HUES64 (cell line): ENCODE measurements at regions not wholly inside any gene's neighbourhood (a gene's known extent, or its start where the extent isn't known, plus 50 kb on each side); places are given as distances from the start of the nearest gene placed in this dataset.
"Not testable (repeated sequence)": the region's sequence is repeated elsewhere in the genome, so short reads cannot be mapped to it uniquely, and the experiment has no call there.

ENCODE experiments used
- H3K27ac ChIP-seq: 2 replicates; pipeline ENCODE4 v1.7.0; 2013; ENCODE audit warnings: low read depth, low read length, inconsistent platforms
- H3K27me3 ChIP-seq: 2 replicates; pipeline ENCODE4 v1.6.1; 2013; ENCODE audit warnings: mild to moderate bottlenecking, low read length; ENCODE audit not compliant: insufficient read depth
- H3K36me3 ChIP-seq: 2 replicates; pipeline ENCODE4 v1.6.1; 2013; ENCODE audit warnings: mild to moderate bottlenecking, low read length; ENCODE audit not compliant: insufficient read depth
- H3K4me1 ChIP-seq: 2 replicates; pipeline ENCODE4 v1.6.1; 2013; ENCODE audit warnings: mild to moderate bottlenecking, low read length, moderate library complexity; ENCODE audit not compliant: insufficient read depth
- H3K4me3 ChIP-seq: 2 replicates; pipeline ENCODE4 v1.5.1; 2013; ENCODE audit warnings: mild to moderate bottlenecking, low read length, moderate library complexity
- H3K9ac ChIP-seq: 2 replicates; pipeline ENCODE4 v1.6.1; 2013; ENCODE audit warnings: mild to moderate bottlenecking, low read depth, low read length
- H3K9me3 ChIP-seq: 2 replicates; pipeline ENCODE4 v1.6.1; 2013; ENCODE audit warnings: low read depth, low read length; ENCODE audit not compliant: insufficient read depth
- WGBS: fragments of 150-250, 120-280 bp; methylation state at CpG from one replicate; pipeline ENCODE4 v1.1.7; 2013; ENCODE audit warnings: missing lambda C conversion rate; 5-methylcytosine and 5-hydroxymethylcytosine counted together

GRCh38 chr22:22773979-22774604, 113.5 kb upstream of the IGLL5 start:
- Histone ChIP-seq H3K27me3 (peaks cover 57% of the 10 kb centered on the region), H3K9ac (no peak overlapping the region), H3K27ac (no peak overlapping the region), H3K4me1 (no peaks in the 10 kb centered on the region), H3K4me3 (no peak overlapping the region), H3K9me3 (no peaks in the 10 kb centered on the region), H3K36me3 (no peaks in the 10 kb centered on the region)
- WGBS: 86% methylated on average over 7 of the region's 7 CpGs

- not testable (repeated sequence) for H3K9ac ChIP-seq, H3K9me3 ChIP-seq, H3K4me1 ChIP-seq, H3K36me3 ChIP-seq, H3K4me3 ChIP-seq, H3K27ac ChIP-seq
- 91% methylated on average over 3 of the region's 3 CpGs for WGBS
- H3K27me3 ChIP-seq: peaks cover 57% of the 10 kb centered on the region
Measured at GRCh38 chr22:22774762-22775161, 112.9 kb upstream of the IGLL5 start.

- H3K27ac ChIP-seq: no peak overlapping the region
- H3K9me3 ChIP-seq: no peaks in the 10 kb centered on the region
- H3K9ac ChIP-seq: no peak overlapping the region
- H3K4me1 ChIP-seq: no peaks in the 10 kb centered on the region
- 89% methylated on average over 3 of the region's 3 CpGs for WGBS
- H3K36me3 ChIP-seq: no peaks in the 10 kb centered on the region
- H3K27me3 ChIP-seq: peaks cover 54% of the 10 kb centered on the region
- no peak overlapping the region for H3K4me3 ChIP-seq
Measured at GRCh38 chr22:22776121-22776520, 111.5 kb upstream of the IGLL5 start.

- Histone ChIP-seq H3K27ac (no peak overlapping the region), H3K9ac (no peak overlapping the region), H3K4me1 (no peaks in the 10 kb centered on the region), H3K9me3 (no peaks in the 10 kb centered on the region), H3K4me3 (no peak overlapping the region), H3K36me3 (no peaks in the 10 kb centered on the region), H3K27me3 (peaks cover 58% of the 10 kb centered on the region)
- 93% methylated on average over 4 of the region's 4 CpGs for WGBS
Measured at GRCh38 chr22:22779213-22779612, 108.4 kb upstream of the IGLL5 start.

- Histone ChIP-seq H3K27ac (no peak overlapping the region), H3K4me1 (no peaks in the 10 kb centered on the region), H3K4me3 (no peak overlapping the region), H3K9ac (no peak overlapping the region), H3K9me3 (no peaks in the 10 kb centered on the region), H3K36me3 (no peaks in the 10 kb centered on the region), H3K27me3 (peaks cover 46% of the 10 kb centered on the region)
- 85% methylated on average over 3 of the region's 3 CpGs for WGBS
Measured at GRCh38 chr22:22783575-22783974, 104.0 kb upstream of the IGLL5 start.

- no peak overlapping the region for H3K4me3 ChIP-seq
- H3K36me3 ChIP-seq: no peaks in the 10 kb centered on the region
- peaks cover 43% of the 10 kb centered on the region for H3K27me3 ChIP-seq
- no peaks in the 10 kb centered on the region for H3K9me3 ChIP-seq
- H3K9ac ChIP-seq: no peak overlapping the region
- WGBS: 85% methylated on average over 3 of the region's 3 CpGs
- H3K27ac ChIP-seq: no peak overlapping the region
- H3K4me1 ChIP-seq: no peaks in the 10 kb centered on the region
Measured at GRCh38 chr22:22784249-22785039, 103.2 kb upstream of the IGLL5 start.

GRCh38 chr22:22785316-22786065, 102.1 kb upstream of the IGLL5 start:
- no peak overlapping the region for H3K4me3 ChIP-seq
- peaks cover 50% of the 10 kb centered on the region for H3K27me3 ChIP-seq
- WGBS: 73% methylated on average over 13 of the region's 13 CpGs
- no peak overlapping the region for H3K9ac ChIP-seq
- H3K4me1 ChIP-seq: no peaks in the 10 kb centered on the region
- H3K27ac ChIP-seq: no peak overlapping the region
- H3K9me3 ChIP-seq: no peaks in the 10 kb centered on the region
- H3K36me3 ChIP-seq: no peaks in the 10 kb centered on the region

GRCh38 chr22:22786301-22787115, 101.1 kb upstream of the IGLL5 start:
- no peaks in the 10 kb centered on the region for H3K4me1 ChIP-seq
- 88% methylated on average over 17 of the region's 18 CpGs for whole genome bisulfite sequencing
- H3K36me3 ChIP-seq: no peaks in the 10 kb centered on the region
- no peak overlapping the region for H3K9ac ChIP-seq
- H3K4me3 ChIP-seq: no peak overlapping the region
- H3K9me3 ChIP-seq: no peaks in the 10 kb centered on the region
- H3K27me3 ChIP-seq: peaks cover 49% of the 10 kb centered on the region
- H3K27ac ChIP-seq: no peak overlapping the region

GRCh38 chr22:22787151-22787550, 100.5 kb upstream of the IGLL5 start:
- no peaks in the 10 kb centered on the region for H3K9me3 ChIP-seq
- H3K9ac ChIP-seq: no peak overlapping the region
- H3K27ac ChIP-seq: no peak overlapping the region
- H3K27me3 ChIP-seq: peaks cover 43% of the 10 kb centered on the region
- WGBS: 88% methylated on average over 6 of the region's 6 CpGs
- no peaks in the 10 kb centered on the region for H3K36me3 ChIP-seq
- H3K4me1 ChIP-seq: no peaks in the 10 kb centered on the region
- no peak overlapping the region for H3K4me3 ChIP-seq

- H3K27ac ChIP-seq: no peak overlapping the region
- H3K9me3 ChIP-seq: no peaks in the 10 kb centered on the region
- H3K27me3 ChIP-seq: peaks cover 43% of the 10 kb centered on the region
- no peak overlapping the region for H3K4me3 ChIP-seq
- H3K4me1 ChIP-seq: no peaks in the 10 kb centered on the region
- 69% methylated on average over 9 of the region's 9 CpGs for WGBS
- no peak overlapping the region for H3K9ac ChIP-seq
- no peaks in the 10 kb centered on the region for H3K36me3 ChIP-seq
Measured at GRCh38 chr22:22787786-22788459, 99.7 kb upstream of the IGLL5 start.
